HG03565 (cell line): ENCODE measurements at regions not wholly inside any gene's neighbourhood (a gene's known extent, or its start where the extent isn't known, plus 50 kb on each side); places are given as distances from the start of the nearest gene placed in this dataset.

Experiments
- ATAC-seq: cut with Tn5 transposase; IDR thresholded peaks from one replicate; pipeline ENCODE4 v1.9.1; 2021; ENCODE audit warnings: mild to moderate bottlenecking, moderate library complexity; ENCODE audit not compliant: unreplicated experiment

- no peak for ATAC-seq
Measured at GRCh38 chr11:110947096-110947495, 234.9 kb upstream of the ARHGAP20 start.

GRCh38 chr11:110939471-110939870, 227.2 kb upstream of the ARHGAP20 start:
- ATAC-seq, result no peak

- no peak for ATAC-seq
Measured at GRCh38 chr11:110935018-110935640, 222.9 kb upstream of the ARHGAP20 start.

GRCh38 chr11:110929129-110929528, 216.9 kb upstream of the ARHGAP20 start:
- ATAC-seq, result no peak

GRCh38 chr11:110928391-110928790, 216.2 kb upstream of the ARHGAP20 start:
- ATAC-seq, result no peak

- ATAC-seq, result no peak
Measured at GRCh38 chr11:110921742-110922521, 209.7 kb upstream of the ARHGAP20 start.

GRCh38 chr11:110919241-110919922, 207.1 kb upstream of the ARHGAP20 start:
- ATAC-seq, result no peak

GRCh38 chr11:110918351-110918750, 206.1 kb upstream of the ARHGAP20 start:
- no peak for ATAC-seq

- ATAC-seq, result no peak
Measured at GRCh38 chr11:110912437-110912836, 200.2 kb upstream of the ARHGAP20 start.

- no peak for ATAC-seq
Measured at GRCh38 chr11:110910384-110910783, 198.1 kb upstream of the ARHGAP20 start.

- no peak for ATAC-seq
Measured at GRCh38 chr11:110909336-110909735, 197.1 kb upstream of the ARHGAP20 start.

GRCh38 chr11:110908401-110909105, 196.3 kb upstream of the ARHGAP20 start:
- ATAC-seq, result no peak

GRCh38 chr11:110907629-110908028, 195.4 kb upstream of the ARHGAP20 start:
- peak; percentile 41 for ATAC-seq

GRCh38 chr11:110903830-110904229, 191.6 kb upstream of the ARHGAP20 start:
- no peak for ATAC-seq

GRCh38 chr11:110903378-110903777, 191.1 kb upstream of the ARHGAP20 start:
- ATAC-seq, result no peak

- no peak for ATAC-seq
Measured at GRCh38 chr11:110901441-110901840, 189.2 kb upstream of the ARHGAP20 start.

GRCh38 chr11:110900426-110900825, 188.2 kb upstream of the ARHGAP20 start:
- ATAC-seq, result no peak

- ATAC-seq, result no peak
Measured at GRCh38 chr11:110897035-110897434, 184.8 kb upstream of the ARHGAP20 start.

GRCh38 chr11:110896358-110896757, 184.1 kb upstream of the ARHGAP20 start:
- ATAC-seq, result no peak

- ATAC-seq, result no peak
Measured at GRCh38 chr11:110894224-110894623, 182.0 kb upstream of the ARHGAP20 start.

GRCh38 chr11:110892741-110893285, 180.6 kb upstream of the ARHGAP20 start:
- no peak for ATAC-seq
